ENCODE measurements at regions not wholly inside any gene's neighbourhood (a gene's known extent, or its start where the extent isn't known, plus 50 kb on each side); places are given as distances from the start of the nearest gene placed in this dataset.

GRCh38 chr14:29222671-29223268 lies 456.2 kb downstream of the FOXG1 start:
- peak; percentile 20 to 54 for DNase-seq

GRCh38 chr14:29223947-29224346 lies 457.4 kb downstream of the FOXG1 start:
- DNase-seq, result peak in 1 of 2 experiments; percentile 17

- DNase-seq, result no peak
Observed at GRCh38 chr14:29227631-29228030, 461.0 kb downstream of the FOXG1 start.

GRCh38 chr14:29232153-29232552 lies 465.6 kb downstream of the FOXG1 start:
- DNase-seq, result no peak

- DNase-seq, result no peak
Observed at GRCh38 chr14:29232711-29233110, 466.1 kb downstream of the FOXG1 start.

GRCh38 chr14:29233188-29233587 lies 466.6 kb downstream of the FOXG1 start:
- DNase-seq, result no peak

GRCh38 chr14:29235991-29236390 lies 469.4 kb downstream of the FOXG1 start:
- no peak for DNase-seq

GRCh38 chr14:29236401-29236800 lies 469.8 kb downstream of the FOXG1 start:
- DNase-seq, result no peak

GRCh38 chr14:29236848-29237247 lies 470.3 kb downstream of the FOXG1 start:
- no peak for DNase-seq

GRCh38 chr14:29240066-29240465 lies 473.5 kb downstream of the FOXG1 start:
- DNase-seq, result no peak

- no peak for DNase-seq
Observed at GRCh38 chr14:29242755-29243754, 476.5 kb downstream of the FOXG1 start.

GRCh38 chr14:29255692-29256091 lies 489.1 kb downstream of the FOXG1 start:
- DNase-seq, result no peak

GRCh38 chr14:29262979-29263378 lies 496.4 kb downstream of the FOXG1 start:
- DNase-seq, result no peak

GRCh38 chr14:29264865-29265264 lies 498.3 kb downstream of the FOXG1 start:
- no peak for DNase-seq

GRCh38 chr14:29265852-29266251 lies 499.3 kb downstream of the FOXG1 start:
- DNase-seq, result no peak

- DNase-seq, result no peak
Observed at GRCh38 chr14:29271669-29272068, 505.1 kb downstream of the FOXG1 start.

- no peak for DNase-seq
Observed at GRCh38 chr14:29273513-29273912, 506.9 kb downstream of the FOXG1 start.

- DNase-seq, result peak; percentile 64 to 77
Observed at GRCh38 chr14:29274890-29275596, 508.5 kb downstream of the FOXG1 start.

GRCh38 chr14:29278301-29279263 lies 512.0 kb downstream of the FOXG1 start:
- DNase-seq, result no peak

GRCh38 chr14:29282169-29282568 lies 515.6 kb downstream of the FOXG1 start:
- DNase-seq, result no peak

GRCh38 chr14:29290441-29290840 lies 523.9 kb downstream of the FOXG1 start:
- no peak for DNase-seq

GRCh38 chr14:29299372-29299771 lies 532.8 kb downstream of the FOXG1 start:
- DNase-seq, result no peak
